A673 (cell line): ENCODE measurements at regions not wholly inside any gene's neighbourhood (a gene's known extent, or its start where the extent isn't known, plus 50 kb on each side); places are given as distances from the start of the nearest gene placed in this dataset.

Experiments
- EZH2 ChIP-seq: fragments of 200-600 bp; sonication (generic); IDR thresholded peaks from 2 replicates; pipeline ENCODE4 v1.6.1; 2017; ENCODE audit warnings: borderline replicate concordance, low read depth, mild to moderate bottlenecking, mixed read lengths, antibody characterized with exemption, low read length; ENCODE audit not compliant: poor library complexity, severe bottlenecking
- TF ChIP-seq, protein P1 (sequence below): fragments of 300-800, 200-600 bp; sonication (generic); conservative IDR thresholded peaks from 2 replicates; pipeline ENCODE4 v1.5.1; 2017; ENCODE audit warnings: low read depth, mild to moderate bottlenecking, antibody characterized with exemption, low read length, moderate library complexity, mixed read lengths

DNA sequence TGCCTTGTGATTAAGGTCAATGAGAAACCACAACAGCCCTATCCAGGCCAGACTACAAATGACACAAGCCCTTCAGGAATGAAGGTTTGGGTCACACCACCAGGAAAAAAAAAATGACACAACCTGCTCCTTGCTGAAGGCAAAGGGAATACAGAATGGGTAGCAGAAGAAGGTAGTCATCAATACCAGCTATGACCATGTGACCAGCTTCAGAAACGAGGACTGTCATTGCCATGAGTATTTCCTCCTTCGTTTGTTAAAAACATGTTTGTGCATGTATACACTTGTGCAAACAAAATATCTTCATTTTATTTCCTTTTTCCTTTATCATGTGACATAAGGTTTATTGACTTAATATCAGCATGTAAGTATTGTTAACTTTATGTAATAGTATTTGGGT is 226.6 kb downstream of the CDH19 start:
- TF ChIP-seq, protein P1, sequence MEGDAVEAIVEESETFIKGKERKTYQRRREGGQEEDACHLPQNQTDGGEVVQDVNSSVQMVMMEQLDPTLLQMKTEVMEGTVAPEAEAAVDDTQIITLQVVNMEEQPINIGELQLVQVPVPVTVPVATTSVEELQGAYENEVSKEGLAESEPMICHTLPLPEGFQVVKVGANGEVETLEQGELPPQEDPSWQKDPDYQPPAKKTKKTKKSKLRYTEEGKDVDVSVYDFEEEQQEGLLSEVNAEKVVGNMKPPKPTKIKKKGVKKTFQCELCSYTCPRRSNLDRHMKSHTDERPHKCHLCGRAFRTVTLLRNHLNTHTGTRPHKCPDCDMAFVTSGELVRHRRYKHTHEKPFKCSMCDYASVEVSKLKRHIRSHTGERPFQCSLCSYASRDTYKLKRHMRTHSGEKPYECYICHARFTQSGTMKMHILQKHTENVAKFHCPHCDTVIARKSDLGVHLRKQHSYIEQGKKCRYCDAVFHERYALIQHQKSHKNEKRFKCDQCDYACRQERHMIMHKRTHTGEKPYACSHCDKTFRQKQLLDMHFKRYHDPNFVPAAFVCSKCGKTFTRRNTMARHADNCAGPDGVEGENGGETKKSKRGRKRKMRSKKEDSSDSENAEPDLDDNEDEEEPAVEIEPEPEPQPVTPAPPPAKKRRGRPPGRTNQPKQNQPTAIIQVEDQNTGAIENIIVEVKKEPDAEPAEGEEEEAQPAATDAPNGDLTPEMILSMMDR, result no peak
- TF ChIP-seq EZH2, result no peak
